ENCODE measurements at regions not wholly inside any gene's neighbourhood (a gene's known extent, or its start where the extent isn't known, plus 50 kb on each side); places are given as distances from the start of the nearest gene placed in this dataset.

DNA sequence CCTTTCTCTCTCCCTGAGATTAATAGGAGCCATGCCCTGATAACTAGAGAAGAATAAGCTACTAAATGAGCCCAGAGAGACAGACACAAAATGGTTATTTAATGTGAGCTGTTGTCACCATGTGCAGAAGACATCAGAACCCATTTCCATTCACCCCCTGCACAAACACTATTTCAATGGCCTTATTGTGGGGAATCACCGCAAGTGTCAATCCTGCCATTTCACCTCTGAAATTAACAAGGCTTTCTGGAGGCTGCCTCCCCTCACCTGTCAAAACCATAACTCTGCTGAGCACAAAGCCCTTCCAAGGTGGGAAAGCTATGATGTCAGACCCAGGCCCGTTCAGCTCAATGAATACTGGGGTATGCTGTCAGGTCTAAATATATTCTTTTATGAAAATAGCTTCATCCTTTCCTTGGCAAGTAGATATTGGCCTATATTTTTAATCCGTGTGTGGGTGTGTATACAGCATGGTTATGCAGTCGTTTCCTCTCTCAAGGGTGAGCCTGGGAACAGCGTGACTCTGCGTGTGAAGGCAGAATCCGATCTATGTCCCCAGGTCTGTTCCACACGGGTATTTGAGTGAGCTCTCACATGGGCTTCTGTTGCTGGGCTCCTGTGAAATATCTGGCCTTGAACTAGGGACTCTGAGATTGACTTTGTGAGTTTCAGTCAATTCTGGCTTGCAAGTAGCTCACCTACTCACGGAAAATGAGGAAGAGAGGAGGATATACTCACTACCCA, 266.3 kb downstream of the FBXW7 start:
- no peak overlapping the region for H3K27ac Mint-ChIP-seq
- ATAC-seq, result no peak
- no peaks in the 10 kb centered on the region for H3K36me3 Mint-ChIP-seq
- H3K4me3 Mint-ChIP-seq, result no peak overlapping the region
- no peaks in the 10 kb centered on the region for H3K9me3 Mint-ChIP-seq
- DNase-seq (ENCODE audit: low spot score in 2 of 2), result no peak
- H3K4me1 Mint-ChIP-seq, result no peaks in the 10 kb centered on the region

DNA sequence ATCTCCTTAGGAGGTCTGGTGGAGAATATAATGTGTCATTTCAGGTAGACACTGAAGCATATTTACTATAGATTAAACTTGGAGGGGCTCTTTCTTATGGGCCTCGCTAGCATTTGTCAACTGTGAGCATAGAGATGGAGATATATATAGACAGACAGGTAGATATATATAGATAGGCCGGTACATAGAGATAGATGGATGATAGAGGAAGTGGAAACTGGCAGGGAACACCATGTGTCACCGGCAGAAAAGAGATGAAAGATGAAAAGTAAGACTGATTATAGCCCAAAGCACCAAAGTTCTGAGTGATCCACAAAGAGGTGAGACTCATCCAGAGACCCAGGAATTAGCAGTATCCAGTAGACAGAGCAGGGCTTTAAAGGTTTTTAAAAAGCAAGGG, 268.1 kb downstream of the FBXW7 start:
- DNase-seq (ENCODE audit: low spot score in 2 of 2) (no peak), ATAC-seq (no peak)
- Mint-ChIP-seq H3K9me3 (no peaks in the 10 kb centered on the region), H3K27ac (no peak overlapping the region), H3K4me3 (no peak overlapping the region), H3K4me1 (no peaks in the 10 kb centered on the region), H3K36me3 (no peaks in the 10 kb centered on the region)

- ATAC-seq (no peak), DNase-seq (ENCODE audit: low spot score in 2 of 2) (no peak)
- Mint-ChIP-seq H3K4me3 (no peak overlapping the region), H3K36me3 (no peaks in the 10 kb centered on the region), H3K4me1 (no peaks in the 10 kb centered on the region), H3K27ac (no peak overlapping the region), H3K9me3 (no peaks in the 10 kb centered on the region)
These were observed 268.9 kb downstream of the FBXW7 start for GRCh38 chr4:152266831-152267480.

DNA sequence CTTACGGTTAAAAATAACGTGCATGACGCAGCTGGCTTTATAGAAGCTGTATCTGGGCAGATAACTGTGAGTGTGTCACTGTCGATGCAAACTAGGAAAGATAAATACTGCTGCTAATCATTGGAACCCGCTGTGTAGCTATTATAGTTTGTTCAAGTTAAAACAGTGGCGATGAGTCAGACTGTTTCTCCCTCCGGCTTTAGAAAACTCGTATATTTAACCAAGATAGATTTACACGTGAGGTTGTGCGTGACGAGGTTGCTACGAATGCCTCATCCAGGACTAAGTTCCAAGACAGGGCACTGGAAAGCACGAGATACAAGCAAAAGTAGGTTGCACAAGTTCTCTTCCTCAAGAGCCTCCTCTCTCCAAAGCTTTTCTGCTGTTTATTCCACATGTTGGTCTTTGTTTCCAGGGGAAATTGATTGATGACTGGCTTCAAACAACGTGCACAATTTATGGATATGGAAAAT, 270.7 kb downstream of the FBXW7 start:
- ATAC-seq, result no peak
- Mint-ChIP-seq H3K27ac (no peak overlapping the region), H3K4me3 (no peak overlapping the region), H3K9me3 (no peaks in the 10 kb centered on the region), H3K36me3 (no peaks in the 10 kb centered on the region), H3K4me1 (no peaks in the 10 kb centered on the region)
- no peak for DNase-seq (ENCODE audit: low spot score in 2 of 2)

GRCh38 chr4:152264106-152264505, 271.8 kb downstream of the FBXW7 start:
- Mint-ChIP-seq H3K4me1 (peaks cover 6% of the 10 kb centered on the region), H3K4me3 (no peak overlapping the region), H3K27ac (no peak overlapping the region), H3K36me3 (no peaks in the 10 kb centered on the region), H3K9me3 (peaks cover 3% of the 10 kb centered on the region)
- DNase-seq (ENCODE audit: low spot score in 2 of 2), result peak in 1 of 2 donors; percentile 26
- no peak for ATAC-seq

DNA sequence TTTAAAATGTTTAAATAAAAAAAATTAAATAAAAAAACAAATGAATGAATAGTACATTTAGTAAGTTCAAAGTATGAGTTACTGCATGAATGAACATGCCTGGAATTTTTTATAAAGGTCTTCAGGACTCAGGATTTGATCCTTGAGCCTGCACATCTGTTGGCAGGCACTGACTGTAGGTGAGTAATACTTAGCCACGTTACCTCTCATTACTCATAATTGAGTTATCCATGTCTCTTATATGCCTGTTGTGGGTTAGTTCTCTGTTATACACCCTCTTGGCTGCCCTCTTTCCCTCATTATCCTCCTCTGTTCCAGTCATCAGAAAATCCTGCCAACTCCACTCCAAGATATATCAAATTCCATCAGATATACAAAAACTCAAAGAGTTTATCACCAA, 276.0 kb downstream of the FBXW7 start:
- Mint-ChIP-seq H3K4me1 (peaks cover 14% of the 10 kb centered on the region), H3K9me3 (peaks cover 3% of the 10 kb centered on the region), H3K4me3 (no peak overlapping the region), H3K27ac (no peak overlapping the region), H3K36me3 (no peaks in the 10 kb centered on the region)
- ATAC-seq (no peak), DNase-seq (ENCODE audit: low spot score in 2 of 2) (no peak)

GRCh38 chr4:152258804-152259708, 276.8 kb downstream of the FBXW7 start:
- H3K27ac Mint-ChIP-seq, result no peak overlapping the region

DNA sequence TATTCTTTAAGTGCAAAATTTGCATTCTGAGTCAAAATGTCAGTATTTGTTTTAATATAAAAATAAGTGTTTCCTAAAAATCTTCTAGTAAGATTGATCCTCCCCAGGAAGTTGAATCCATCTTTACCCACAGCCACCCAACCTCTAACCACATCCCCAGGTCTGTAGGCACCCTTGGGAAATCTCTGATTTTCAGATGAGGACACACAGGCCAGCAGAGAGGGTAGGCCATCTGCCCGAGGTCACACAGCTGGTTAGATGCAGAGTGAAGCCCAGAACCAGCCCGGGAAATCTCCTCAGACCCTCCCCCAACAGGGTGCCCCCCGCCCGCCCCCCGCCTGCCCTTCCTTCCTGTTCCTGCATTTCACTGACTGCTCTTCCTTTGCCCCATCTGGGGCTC, 277.5 kb downstream of the FBXW7 start:
- Mint-ChIP-seq H3K4me1 (peaks cover 14% of the 10 kb centered on the region), H3K4me3 (no peak overlapping the region), H3K36me3 (no peaks in the 10 kb centered on the region), H3K9me3 (peaks cover 3% of the 10 kb centered on the region), H3K27ac (no peak overlapping the region)
- ATAC-seq, result no peak
- no peak for DNase-seq (ENCODE audit: low spot score in 2 of 2)

More at GRCh38 chr4:152258804-152259708, 276.8 kb downstream of the FBXW7 start:
- DNase-seq (ENCODE audit: low spot score in 2 of 2) (no peak), ATAC-seq (no peak)
- Mint-ChIP-seq H3K4me3 (no peak overlapping the region), H3K36me3 (no peaks in the 10 kb centered on the region), H3K9me3 (peaks cover 3% of the 10 kb centered on the region), H3K4me1 (peaks cover 14% of the 10 kb centered on the region)

DNA sequence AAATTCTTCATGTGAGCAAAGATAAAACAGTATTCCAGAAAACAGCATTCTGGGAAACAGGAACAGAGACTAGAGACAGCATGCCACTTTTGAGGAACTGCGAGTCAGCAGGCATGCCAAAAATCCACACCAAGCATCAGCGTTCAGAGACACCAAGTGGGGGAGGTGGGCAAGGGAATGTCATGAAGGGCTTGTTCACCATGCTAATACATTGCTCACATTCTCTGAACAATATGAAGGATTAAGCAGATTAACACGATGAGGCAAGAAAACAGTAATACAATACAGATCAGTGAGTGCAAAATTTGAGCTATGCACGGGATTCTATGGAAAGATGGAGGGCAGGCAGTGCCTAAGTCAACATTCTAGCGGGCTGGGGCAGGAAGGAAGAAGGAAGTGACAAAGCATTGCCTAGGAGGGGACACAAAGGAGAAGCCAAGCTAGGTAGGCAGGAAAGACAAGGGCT, 278.3 kb downstream of the FBXW7 start:
- Mint-ChIP-seq H3K9me3 (peaks cover 3% of the 10 kb centered on the region), H3K36me3 (no peaks in the 10 kb centered on the region), H3K4me1 (peaks cover 14% of the 10 kb centered on the region), H3K4me3 (no peak overlapping the region), H3K27ac (no peak overlapping the region)
- DNase-seq (ENCODE audit: low spot score in 2 of 2), result no peak
- no peak for ATAC-seq

- no peak overlapping the region for H3K4me3 Mint-ChIP-seq
- DNase-seq (ENCODE audit: low spot score in 2 of 2) (no peak), ATAC-seq (no peak)
- H3K4me1 Mint-ChIP-seq, result peaks cover 14% of the 10 kb centered on the region
- peaks cover 3% of the 10 kb centered on the region for H3K9me3 Mint-ChIP-seq
- H3K27ac Mint-ChIP-seq, result no peak overlapping the region
- H3K36me3 Mint-ChIP-seq, result no peaks in the 10 kb centered on the region
These were observed 278.9 kb downstream of the FBXW7 start for GRCh38 chr4:152256996-152257395.

- no peak overlapping the region for H3K27ac Mint-ChIP-seq
- H3K4me1 Mint-ChIP-seq, result peaks cover 14% of the 10 kb centered on the region
- DNase-seq (ENCODE audit: low spot score in 2 of 2) (peak; percentile 48 to 80), ATAC-seq (peak; percentile 100)
- peaks cover 3% of the 10 kb centered on the region for H3K9me3 Mint-ChIP-seq
- no peaks in the 10 kb centered on the region for H3K36me3 Mint-ChIP-seq
- no peak overlapping the region for H3K4me3 Mint-ChIP-seq
These were observed 280.5 kb downstream of the FBXW7 start for GRCh38 chr4:152255437-152255836.

- Mint-ChIP-seq H3K4me3 (no peak overlapping the region), H3K9me3 (no peaks in the 10 kb centered on the region), H3K36me3 (no peaks in the 10 kb centered on the region), H3K4me1 (peaks cover 27% of the 10 kb centered on the region), H3K27ac (no peak overlapping the region)
- DNase-seq (ENCODE audit: low spot score in 2 of 2) (no peak), ATAC-seq (no peak)
These were observed 287.5 kb downstream of the FBXW7 start for GRCh38 chr4:152248347-152248746.

DNA sequence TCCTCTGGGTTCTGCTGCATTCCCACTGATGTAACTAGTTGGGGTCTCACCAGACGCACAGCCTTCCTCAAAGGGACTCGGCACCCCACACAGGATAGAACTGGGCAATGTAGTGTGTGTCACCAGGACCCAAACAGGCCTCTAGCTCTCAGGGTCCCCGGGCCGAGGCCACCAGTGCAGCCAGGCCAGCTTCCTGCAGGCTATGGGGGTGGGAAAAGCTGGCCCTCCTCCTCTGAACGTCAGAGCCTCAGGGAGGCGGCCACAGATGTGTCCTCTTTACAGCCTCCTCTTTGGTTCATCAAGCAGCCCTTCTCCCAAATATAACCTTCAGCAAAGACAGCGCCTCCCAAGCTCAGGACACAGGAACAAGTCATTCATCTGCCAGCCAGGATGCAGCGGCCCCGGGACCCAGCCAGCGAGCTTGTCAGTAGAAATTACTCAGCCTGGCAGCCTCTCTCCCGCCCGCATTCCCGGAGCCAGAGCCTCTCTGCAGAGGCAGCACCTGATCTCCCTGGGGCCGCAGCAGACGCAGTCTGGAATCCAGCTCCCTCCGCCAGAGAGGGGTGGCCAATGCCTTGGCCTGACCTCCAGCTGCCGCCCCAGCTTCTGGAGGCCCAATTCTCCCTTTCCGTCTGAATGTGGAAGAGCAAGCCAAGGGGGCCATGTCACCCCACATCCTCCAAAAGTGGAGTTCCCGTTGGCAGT, 288.5 kb downstream of the FBXW7 start:
- Mint-ChIP-seq H3K36me3 (no peaks in the 10 kb centered on the region), H3K4me1 (peaks cover 27% of the 10 kb centered on the region), H3K9me3 (no peaks in the 10 kb centered on the region), H3K27ac (no peak overlapping the region), H3K4me3 (no peak overlapping the region)
- DNase-seq (ENCODE audit: low spot score in 2 of 2), result no peak
- ATAC-seq, result no peak

GRCh38 chr4:152246659-152247058, 289.2 kb downstream of the FBXW7 start:
- no peak overlapping the region for H3K27ac Mint-ChIP-seq
- no peaks in the 10 kb centered on the region for H3K9me3 Mint-ChIP-seq
- no peak for DNase-seq (ENCODE audit: low spot score in 2 of 2)
- peak overlapping the region; percentile 34 for H3K4me3 Mint-ChIP-seq
- peak; percentile 44 for ATAC-seq
- H3K36me3 Mint-ChIP-seq, result no peaks in the 10 kb centered on the region
- peaks cover 27% of the 10 kb centered on the region for H3K4me1 Mint-ChIP-seq

- Mint-ChIP-seq H3K27ac (no peak overlapping the region), H3K4me1 (peaks cover 27% of the 10 kb centered on the region), H3K36me3 (no peaks in the 10 kb centered on the region), H3K9me3 (no peaks in the 10 kb centered on the region), H3K4me3 (no peak overlapping the region)
- no peak for ATAC-seq
- no peak for DNase-seq (ENCODE audit: low spot score in 2 of 2)
These were observed 290.2 kb downstream of the FBXW7 start for GRCh38 chr4:152245680-152246079.
